Neutrophil (primary cell): ENCODE measurements at regions not wholly inside any gene's neighbourhood (a gene's known extent, or its start where the extent isn't known, plus 50 kb on each side); places are given as distances from the start of the nearest gene placed in this dataset.

Experiments used
- H3K27ac ChIP-seq: fragments of 200-600 bp; sonication (generic); 2 replicates; pipeline ENCODE4 v1.5.1; 2016; ENCODE audit warnings: mild to moderate bottlenecking, moderate library complexity
- H3K27me3 ChIP-seq: fragments of 200-600 bp; sonication (generic); 2 replicates; pipeline ENCODE4 v1.6.0; 2016; ENCODE audit warnings: mild to moderate bottlenecking
- H3K36me3 ChIP-seq: fragments of 200-600 bp; sonication (generic); 2 replicates; pipeline ENCODE4 v1.5.1; 2017
- H3K4me1 ChIP-seq, 2 experiments: fragments of 200-600 bp in 1 of 2; sonication (generic) in 1 of 2; 1 replicate in 1 of 2; 2 replicates in 1 of 2; pipeline versions ENCODE4 v1.5.1 to v1.6.1; 2013 to 2016; ENCODE audit warnings: low read depth in 1 of 2, low read length in 1 of 2, mild to moderate bottlenecking in 1 of 2, moderate library complexity in 1 of 2; ENCODE audit not compliant: control insufficient read depth in 1 of 2, insufficient read depth in 1 of 2
- H3K4me3 ChIP-seq, 2 experiments: fragments of 200-600 bp in 1 of 2; sonication (generic) in 1 of 2; 1 replicate in 1 of 2; 2 replicates in 1 of 2; pipeline ENCODE4 v1.5.1; 2013 to 2016; ENCODE audit warnings: low read depth in 1 of 2, low read length in 1 of 2, mild to moderate bottlenecking in 1 of 2, moderate library complexity in 1 of 2
- H3K9me3 ChIP-seq: fragments of 200-600 bp; sonication (generic); 2 replicates; pipeline ENCODE4 v1.5.1; 2016
- CTCF ChIP-seq: fragments of 200-600 bp; sonication (generic); IDR thresholded peaks from 2 replicates; pipeline ENCODE4 v1.5.1; 2016; ENCODE audit warnings: antibody characterized with exemption

GRCh38 chr16:48086422-48086821, 69.4 kb downstream of the ABCC12 start:
- no peaks in the 10 kb centered on the region for H3K36me3 ChIP-seq
- peaks cover 14% of the 10 kb centered on the region for H3K27me3 ChIP-seq
- H3K27ac ChIP-seq: no peak overlapping the region
- H3K4me3 ChIP-seq: no peak overlapping the region
- no peak for TF ChIP-seq CTCF
- no peaks in the 10 kb centered on the region for H3K9me3 ChIP-seq
- no peaks in the 10 kb centered on the region for H3K4me1 ChIP-seq

GRCh38 chr16:48085729-48086128, 70.1 kb downstream of the ABCC12 start:
- Histone ChIP-seq H3K36me3 (no peaks in the 10 kb centered on the region), H3K27ac (no peak overlapping the region), H3K4me1 (no peaks in the 10 kb centered on the region), H3K27me3 (peaks cover 10% of the 10 kb centered on the region), H3K4me3 (no peak overlapping the region), H3K9me3 (no peaks in the 10 kb centered on the region)
- TF ChIP-seq CTCF: no peak

GRCh38 chr16:48084826-48085225, 71.0 kb downstream of the ABCC12 start:
- TF ChIP-seq CTCF: no peak
- no peak overlapping the region for H3K4me3 ChIP-seq
- H3K9me3 ChIP-seq: no peaks in the 10 kb centered on the region
- H3K36me3 ChIP-seq: no peaks in the 10 kb centered on the region
- no peak overlapping the region for H3K27ac ChIP-seq
- H3K4me1 ChIP-seq: no peaks in the 10 kb centered on the region
- peaks cover 10% of the 10 kb centered on the region for H3K27me3 ChIP-seq

- Histone ChIP-seq H3K4me3 (no peak overlapping the region), H3K36me3 (no peaks in the 10 kb centered on the region), H3K4me1 (no peaks in the 10 kb centered on the region), H3K27ac (no peak overlapping the region), H3K9me3 (no peaks in the 10 kb centered on the region), H3K27me3 (no peaks in the 10 kb centered on the region)
- no peak for TF ChIP-seq CTCF
Observed at GRCh38 chr16:48082516-48082915, 73.3 kb downstream of the ABCC12 start.

GRCh38 chr16:48081656-48082055, 74.1 kb downstream of the ABCC12 start:
- no peaks in the 10 kb centered on the region for H3K9me3 ChIP-seq
- H3K36me3 ChIP-seq: no peaks in the 10 kb centered on the region
- no peaks in the 10 kb centered on the region for H3K4me1 ChIP-seq
- no peaks in the 10 kb centered on the region for H3K27me3 ChIP-seq
- no peak overlapping the region for H3K27ac ChIP-seq
- H3K4me3 ChIP-seq: no peak overlapping the region
- no peak for TF ChIP-seq CTCF

- no peaks in the 10 kb centered on the region for H3K27me3 ChIP-seq
- no peaks in the 10 kb centered on the region for H3K9me3 ChIP-seq
- H3K4me3 ChIP-seq: no peak overlapping the region
- no peaks in the 10 kb centered on the region for H3K4me1 ChIP-seq
- H3K27ac ChIP-seq: no peak overlapping the region
- no peak for TF ChIP-seq CTCF
- H3K36me3 ChIP-seq: no peaks in the 10 kb centered on the region
Observed at GRCh38 chr16:48076455-48077012, 79.3 kb downstream of the ABCC12 start.
